OCI-LY7 (cell line): ENCODE measurements at regions not wholly inside any gene's neighbourhood (a gene's known extent, or its start where the extent isn't known, plus 50 kb on each side); places are given as distances from the start of the nearest gene placed in this dataset.

Experiments
- CTCF ChIP-seq: fragments of 200-600 bp; sonication (generic); conservative IDR thresholded peaks from 2 replicates; pipeline ENCODE4 v1.5.1; 2014; ENCODE audit warnings: mild to moderate bottlenecking, antibody characterized with exemption, low read length, moderate library complexity, mixed read lengths
- EZH2phosphoT487 ChIP-seq: fragments of 200-600 bp; sonication (generic); IDR thresholded peaks from 2 replicates; pipeline ENCODE4 v1.6.1; 2018; ENCODE audit warnings: low read depth, borderline replicate concordance, mild to moderate bottlenecking, mixed run types, antibody characterized with exemption, low read length, moderate library complexity, mixed read lengths

- TF ChIP-seq CTCF, result no peak
- no peak for TF ChIP-seq EZH2phosphoT487
These were observed 148.5 kb upstream of the GYPC start for GRCh38 chr2:126507425-126507911.
